HEK293 (cell line): ENCODE measurements at regions not wholly inside any gene's neighbourhood (a gene's known extent, or its start where the extent isn't known, plus 50 kb on each side); places are given as distances from the start of the nearest gene placed in this dataset.

Experiments used
- CTCF ChIA-PET: fragments of 350-600 bp; formaldehyde crosslinking; extraction: SDS; loops from one replicate; lab custom pipeline; 2021; ENCODE audit warnings: antibody characterized with exemption; lab: Yijun Ruan, JAX
- POLR2A ChIA-PET: fragments of 300-600 bp; formaldehyde crosslinking; extraction: SDS; loops from one replicate; lab custom pipeline; 2020; ENCODE audit warnings: antibody characterized with exemption, inconsistent platforms; lab: Yijun Ruan, JAX
- H3K27ac ChIP-seq: fragments of 200-500 bp; sonication (Bioruptor generic); 2 replicates; pipeline ENCODE4 v1.5.1; 2014; ENCODE audit warnings: low read depth, low read length, control low read depth, inconsistent platforms; ENCODE audit errors: extremely low read depth
- H3K36me3 ChIP-seq, 2 experiments: fragments of 200-500 bp in 1 of 2; sonication (Bioruptor generic) in 1 of 2; 1 replicate in 1 of 2; 2 replicates in 1 of 2; pipeline ENCODE4 v1.5.1; 2014 to 2017; ENCODE audit warnings: inconsistent platforms in 2 of 2, low read length in 2 of 2; ENCODE audit not compliant: control insufficient read depth in 2 of 2, insufficient read depth in 1 of 2
- H3K4me1 ChIP-seq: fragments of 200-500 bp; sonication (Bioruptor generic); 2 replicates; pipeline ENCODE4 v1.5.1; 2014; ENCODE audit warnings: mild to moderate bottlenecking, low read length, inconsistent platforms; ENCODE audit not compliant: control insufficient read depth, insufficient read depth
- H3K4me3 ChIP-seq: 2 replicates; pipeline ENCODE4 v1.5.1; 2011; ENCODE audit warnings: low read depth, mild to moderate bottlenecking, control low read depth, low read length, moderate library complexity
- H3K9me3 ChIP-seq: fragments of 200-500 bp; sonication (Bioruptor generic); 2 replicates; pipeline ENCODE4 v1.5.1; 2014; ENCODE audit warnings: low read depth, low read length, inconsistent platforms; ENCODE audit not compliant: control insufficient read depth, insufficient read depth
- GLIS2 ChIP-seq: fragments of 450-650 bp; formaldehyde crosslinking; IDR thresholded peaks from 2 replicates; pipeline ENCODE4 v1.5.1; 2016; ENCODE audit warnings: missing biosample characterization, missing genetic modification characterization
- KLF9 ChIP-seq: fragments of 450-650 bp; formaldehyde crosslinking; IDR thresholded peaks from 2 replicates; pipeline ENCODE4 v1.5.1; 2016; ENCODE audit warnings: missing biosample characterization, missing genetic modification characterization, low read depth
- PRDM6 ChIP-seq: fragments of 450-650 bp; formaldehyde crosslinking; IDR thresholded peaks from 2 replicates; pipeline ENCODE4 v1.5.1; 2017; ENCODE audit warnings: missing biosample characterization, missing genetic modification characterization
- REPIN1 ChIP-seq: fragments of 450-650 bp; formaldehyde crosslinking; IDR thresholded peaks from 2 replicates; pipeline ENCODE4 v1.5.1; 2017; ENCODE audit warnings: missing biosample characterization, missing genetic modification characterization, low read depth
- SCRT1 ChIP-seq: fragments of 450-650 bp; formaldehyde crosslinking; IDR thresholded peaks from 2 replicates; pipeline ENCODE4 v1.5.1; 2016; ENCODE audit warnings: missing biosample characterization, missing genetic modification characterization, borderline replicate concordance
- TCF7L2 ChIP-seq: IDR thresholded peaks from 2 replicates; pipeline ENCODE4 v1.6.1; 2011; ENCODE audit warnings: low read depth, mild to moderate bottlenecking, inconsistent platforms, low read length, moderate library complexity, borderline replicate concordance
- TRIM28 ChIP-seq: IDR thresholded peaks from 2 replicates; pipeline ENCODE4 v1.6.1; 2011; ENCODE audit warnings: low read length, control low read depth, borderline replicate concordance
- YY1 ChIP-seq: fragments of 450-650 bp; formaldehyde crosslinking; IDR thresholded peaks from 2 replicates; pipeline ENCODE4 v1.5.1; 2018; ENCODE audit warnings: missing biosample characterization, missing genetic modification characterization
- ZNF175 ChIP-seq: fragments of 450-650 bp; formaldehyde crosslinking; IDR thresholded peaks from 2 replicates; pipeline ENCODE4 v1.5.1; 2016; ENCODE audit warnings: missing biosample characterization, missing genetic modification characterization
- ZNF280D ChIP-seq: fragments of 450-650 bp; formaldehyde crosslinking; IDR thresholded peaks from 2 replicates; pipeline ENCODE4 v1.5.1; 2016; ENCODE audit warnings: missing biosample characterization, missing genetic modification characterization
- ZNF335 ChIP-seq: fragments of 450-650 bp; formaldehyde crosslinking; conservative IDR thresholded peaks from 2 replicates; pipeline ENCODE4 v1.5.1; 2016; ENCODE audit warnings: missing biosample characterization, missing genetic modification characterization
- ZNF404 ChIP-seq: fragments of 450-650 bp; formaldehyde crosslinking; IDR thresholded peaks from 2 replicates; pipeline ENCODE4 v1.5.1; 2017; ENCODE audit warnings: missing biosample characterization, missing genetic modification characterization
- ZNF426 ChIP-seq: fragments of 450-650 bp; formaldehyde crosslinking; IDR thresholded peaks from 2 replicates; pipeline ENCODE4 v1.5.1; 2017; ENCODE audit warnings: missing biosample characterization, missing genetic modification characterization, mild to moderate bottlenecking, inconsistent platforms, moderate library complexity
- ZNF48 ChIP-seq: fragments of 450-650 bp; formaldehyde crosslinking; IDR thresholded peaks from 2 replicates; pipeline ENCODE4 v1.5.1; 2016; ENCODE audit warnings: missing biosample characterization, missing genetic modification characterization
- ZNF544 ChIP-seq: fragments of 450-650 bp; formaldehyde crosslinking; IDR thresholded peaks from 2 replicates; pipeline ENCODE4 v1.5.0; 2017; ENCODE audit warnings: missing biosample characterization, missing genetic modification characterization
- ZNF555 ChIP-seq: fragments of 450-650 bp; formaldehyde crosslinking; conservative IDR thresholded peaks from 2 replicates; pipeline ENCODE4 v1.5.1; 2017; ENCODE audit warnings: missing biosample characterization, mild to moderate bottlenecking, missing genetic modification characterization, inconsistent platforms
- ZNF571 ChIP-seq: fragments of 450-650 bp; formaldehyde crosslinking; IDR thresholded peaks from 2 replicates; pipeline ENCODE4 v1.5.0; 2017; ENCODE audit warnings: missing biosample characterization, missing genetic modification characterization
- ZNF585B ChIP-seq: fragments of 450-650 bp; formaldehyde crosslinking; IDR thresholded peaks from 2 replicates; pipeline ENCODE4 v1.5.1; 2016; ENCODE audit warnings: missing biosample characterization, missing genetic modification characterization
- ZNF629 ChIP-seq: fragments of 450-650 bp; formaldehyde crosslinking; IDR thresholded peaks from 2 replicates; pipeline ENCODE4 v1.5.1; 2017; ENCODE audit warnings: missing biosample characterization, missing genetic modification characterization
- ZNF639 ChIP-seq: fragments of 450-650 bp; formaldehyde crosslinking; IDR thresholded peaks from 2 replicates; pipeline ENCODE4 v1.5.1; 2016; ENCODE audit warnings: missing biosample characterization, missing genetic modification characterization
- ZNF654 ChIP-seq: fragments of 450-650 bp; formaldehyde crosslinking; IDR thresholded peaks from 2 replicates; pipeline ENCODE4 v1.5.1; 2016; ENCODE audit warnings: low read depth, missing biosample characterization, missing genetic modification characterization
- ZNF660 ChIP-seq: fragments of 450-650 bp; IDR thresholded peaks from 2 replicates; pipeline ENCODE4 v1.5.1; 2018; ENCODE audit warnings: missing biosample characterization, mild to moderate bottlenecking, missing genetic modification characterization

GRCh38 chr4:112848911-112849310, 200.5 kb upstream of the ANK2 start:
- TF ChIP-seq PRDM6 (tag by site-specific recombination) (0 out of 2 replicates have a peak, but pooled peaks have one; percentile 20), ZNF48 (tag by site-specific recombination) (no peak)
- TF ChIP-seq, all 188 proteins: peak for 1
- ChIA-PET POLR2A (no interaction called here), CTCF (interaction anchor here (1.3 kb wide), 1 partner anchor 89 kb away, joined by 5 read pairs; no protein-coding TSS in a partner anchor)

GRCh38 chr4:112852601-112853000, 196.9 kb upstream of the ANK2 start:
- no peaks in the 10 kb centered on the region for H3K9me3 ChIP-seq
- no peak overlapping the region for H3K4me3 ChIP-seq
- H3K4me1 ChIP-seq = 0 out of 2 replicates have a peak, but pooled peaks cover 2% of the 10 kb centered on the region
- ChIA-PET CTCF (interaction anchor here (2.7 kb wide), 1 partner anchor 86 kb away, joined by 19 read pairs; no protein-coding TSS in a partner anchor), POLR2A (no interaction called here)
- no peak overlapping the region for H3K27ac ChIP-seq
- H3K36me3 ChIP-seq = no peaks in the 10 kb centered on the region
- TF ChIP-seq ZNF426 (tag by site-specific recombination) = no peak
- TF ChIP-seq ZNF629 (tag by site-specific recombination) = no peak
- TF ChIP-seq ZNF544 = no peak
- no peak for TF ChIP-seq ZNF654 (tag by site-specific recombination)

More at GRCh38 chr4:112848911-112849310, 200.5 kb upstream of the ANK2 start:
- H3K36me3 ChIP-seq = no peaks in the 10 kb centered on the region
- no peak overlapping the region for H3K4me3 ChIP-seq
- H3K4me1 ChIP-seq = no peaks in the 10 kb centered on the region
- H3K9me3 ChIP-seq = no peaks in the 10 kb centered on the region
- no peak overlapping the region for H3K27ac ChIP-seq

- POLR2A ChIA-PET = no interaction called here
- Histone ChIP-seq H3K4me3 (no peak overlapping the region), H3K4me1 (0 out of 2 replicates have a peak, but pooled peaks cover 2% of the 10 kb centered on the region), H3K36me3 (no peaks in the 10 kb centered on the region), H3K9me3 (no peaks in the 10 kb centered on the region), H3K27ac (no peak overlapping the region)
- CTCF ChIA-PET = interaction anchor here (0.9 to 2.7 kb wide), 3 partner anchors 10 to 87 kb away, joined by 3 to 19 read pairs (median 3); no protein-coding TSS in a partner anchor
- TF ChIP-seq ZNF654 (tag by site-specific recombination) = peak; percentile 59
- no peak for TF ChIP-seq TCF7L2
Measured at GRCh38 chr4:112853662-112854256, 195.7 kb upstream of the ANK2 start.

- CTCF ChIA-PET = interaction anchor here (0.7 to 2.7 kb wide), 4 partner anchors 24 to 87 kb away, joined by 3 to 19 read pairs (median 4); no protein-coding TSS in a partner anchor
- Histone ChIP-seq H3K27ac (no peak overlapping the region), H3K4me1 (0 out of 2 replicates have a peak, but pooled peaks cover 2% of the 10 kb centered on the region), H3K36me3 (no peaks in the 10 kb centered on the region), H3K4me3 (no peak overlapping the region), H3K9me3 (no peaks in the 10 kb centered on the region)
- POLR2A ChIA-PET = no interaction called here
- TF ChIP-seq SCRT1 (tag by site-specific recombination) (no peak), TRIM28 (no peak), ZNF404 (tag by site-specific recombination) (no peak), ZNF175 (tag by site-specific recombination) (no peak), REPIN1 (tag by site-specific recombination) (no peak), ZNF280D (tag by site-specific recombination) (no peak), KLF9 (no peak), ZNF660 (tag by site-specific recombination) (no peak), GLIS2 (tag by site-specific recombination) (no peak), ZNF639 (no peak), ZNF555 (tag by site-specific recombination) (no peak), ZNF571 (tag by site-specific recombination) (no peak), ZNF585B (tag by site-specific recombination) (no peak), ZNF335 (no peak), YY1 (tag by site-specific recombination) (no peak)
Measured at GRCh38 chr4:112854420-112854819, 195.0 kb upstream of the ANK2 start.
